BLaER1 (cell line): ENCODE measurements at regions not wholly inside any gene's neighbourhood (a gene's known extent, or its start where the extent isn't known, plus 50 kb on each side); places are given as distances from the start of the nearest gene placed in this dataset.

Experiments used
- H3K27ac ChIP-seq: shearing (Covaris generic); formaldehyde crosslinking; 2 replicates; pipeline ENCODE4 v1.8.1; 2022
- H3K27me3 ChIP-seq: shearing (Covaris generic); formaldehyde crosslinking; 2 replicates; pipeline ENCODE4 v1.8.1; 2022
- H3K36me3 ChIP-seq: shearing (Covaris generic); formaldehyde crosslinking; 2 replicates; pipeline ENCODE4 v1.8.1; 2022
- H3K4me1 ChIP-seq: shearing (Covaris generic); formaldehyde crosslinking; 2 replicates; pipeline ENCODE4 v1.8.1; 2022
- H3K4me2 ChIP-seq: shearing (Covaris generic); formaldehyde crosslinking; 2 replicates; pipeline ENCODE4 v1.8.1; 2022
- H3K4me3 ChIP-seq: shearing (Covaris generic); formaldehyde crosslinking; 2 replicates; pipeline ENCODE4 v1.8.1; 2022
- H3K9ac ChIP-seq: shearing (Covaris generic); formaldehyde crosslinking; 2 replicates; pipeline ENCODE4 v1.8.1; 2022
- H3K9me3 ChIP-seq: shearing (Covaris generic); formaldehyde crosslinking; 2 replicates; pipeline ENCODE4 v1.8.1; 2022
- H4K20me1 ChIP-seq: shearing (Covaris generic); formaldehyde crosslinking; 2 replicates; pipeline ENCODE4 v1.8.1; 2022
- Cebpa-rat ChIP-seq: shearing (Covaris generic); IDR thresholded peaks from 2 replicates; pipeline ENCODE4 v1.8.1; 2022

DNA sequence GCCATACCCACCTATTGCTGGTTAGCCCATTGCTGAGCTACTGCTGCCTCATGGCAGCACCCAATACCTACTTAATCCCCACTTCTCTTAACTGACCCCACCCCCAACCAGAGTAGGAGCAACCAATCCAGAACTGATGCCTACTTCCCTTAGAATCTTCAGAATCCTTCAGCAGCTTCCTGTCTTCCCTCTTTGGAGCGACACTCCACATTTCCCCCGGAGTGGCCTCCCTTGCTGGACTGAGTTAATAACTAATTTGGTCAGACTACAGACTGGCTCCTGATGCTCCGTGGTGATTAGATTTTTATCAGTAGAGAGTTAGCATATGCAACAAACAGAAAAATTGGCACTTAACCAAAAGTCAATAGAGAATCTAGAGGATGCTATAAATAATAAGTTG lies 51.2 kb upstream of the UBR2 start:
- no peaks in the 10 kb centered on the region for H3K9me3 ChIP-seq
- H3K9ac ChIP-seq: no peak overlapping the region
- H3K36me3 ChIP-seq: no peaks in the 10 kb centered on the region
- H3K4me1 ChIP-seq: peaks cover 10% of the 10 kb centered on the region
- H3K4me3 ChIP-seq: no peak overlapping the region
- no peak for TF ChIP-seq Cebpa-rat
- H3K4me2 ChIP-seq: no peak overlapping the region
- no peaks in the 10 kb centered on the region for H3K27me3 ChIP-seq
- no peaks in the 10 kb centered on the region for H4K20me1 ChIP-seq
- H3K27ac ChIP-seq: no peak overlapping the region

DNA sequence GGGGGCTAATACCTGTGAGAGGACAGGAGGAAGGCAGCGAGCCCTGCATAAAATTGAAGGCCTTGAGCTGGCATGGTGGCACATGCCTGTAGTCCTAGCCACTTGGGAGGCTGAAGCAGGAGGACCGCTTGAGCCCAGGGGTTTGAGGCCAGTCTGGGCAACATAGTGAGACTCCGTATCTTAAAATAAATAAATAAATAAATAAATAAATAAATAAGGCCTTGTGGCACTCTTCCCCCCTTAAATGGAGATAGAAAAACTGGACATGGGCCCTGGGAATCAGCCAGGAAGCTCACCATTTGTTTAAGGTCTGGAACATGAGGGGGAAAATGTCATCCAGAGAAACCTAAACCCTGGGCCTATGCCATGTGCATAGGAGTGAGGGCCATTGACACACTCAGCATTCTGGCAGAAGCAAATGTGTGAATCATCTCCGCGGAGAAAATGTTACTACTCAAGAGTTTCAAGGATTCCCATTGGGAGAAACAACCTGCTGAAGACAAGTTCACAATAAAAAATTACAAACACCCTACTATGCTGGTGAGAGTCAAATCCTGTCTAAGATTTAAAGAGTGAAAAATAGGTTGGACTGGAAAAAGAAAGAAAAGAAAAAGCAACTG lies 51.9 kb upstream of the UBR2 start:
- no peaks in the 10 kb centered on the region for H3K36me3 ChIP-seq
- peaks cover 16% of the 10 kb centered on the region for H3K4me1 ChIP-seq

DNA sequence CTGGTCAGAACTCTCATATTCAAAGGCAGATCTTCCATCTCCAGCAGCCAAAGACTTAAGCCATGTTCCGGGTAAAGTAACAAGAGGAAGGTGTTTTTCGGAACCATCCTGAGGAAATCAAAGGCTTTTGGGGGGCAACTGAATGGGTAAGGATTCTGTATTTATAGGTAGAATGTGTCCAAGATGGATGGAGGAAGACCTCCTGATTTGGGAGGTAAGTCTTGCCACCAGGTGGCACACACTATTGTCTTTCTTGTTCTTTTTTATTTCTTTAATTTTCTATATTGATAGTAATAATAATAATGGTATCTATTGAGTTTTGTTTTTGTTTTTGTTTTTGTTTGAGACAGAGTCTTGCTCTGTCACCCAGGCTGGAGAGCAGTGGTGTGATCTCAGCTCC lies 53.0 kb upstream of the UBR2 start:
- no peak overlapping the region for H3K27ac ChIP-seq
- TF ChIP-seq Cebpa-rat: no peak
- no peak overlapping the region for H3K9ac ChIP-seq
- H3K4me1 ChIP-seq: peaks cover 27% of the 10 kb centered on the region
- no peaks in the 10 kb centered on the region for H3K27me3 ChIP-seq
- H3K9me3 ChIP-seq: no peaks in the 10 kb centered on the region
- H3K4me2 ChIP-seq: no peak overlapping the region
- H3K4me3 ChIP-seq: no peak overlapping the region
- no peaks in the 10 kb centered on the region for H4K20me1 ChIP-seq
- no peaks in the 10 kb centered on the region for H3K36me3 ChIP-seq

More for the DNA sequence above, 51.9 kb upstream of the UBR2 start:
- Histone ChIP-seq H4K20me1 (no peaks in the 10 kb centered on the region), H3K27me3 (no peaks in the 10 kb centered on the region), H3K4me3 (no peak overlapping the region), H3K4me2 (no peak overlapping the region), H3K27ac (no peak overlapping the region), H3K9me3 (no peaks in the 10 kb centered on the region), H3K9ac (no peak overlapping the region)
- TF ChIP-seq Cebpa-rat: no peak

DNA sequence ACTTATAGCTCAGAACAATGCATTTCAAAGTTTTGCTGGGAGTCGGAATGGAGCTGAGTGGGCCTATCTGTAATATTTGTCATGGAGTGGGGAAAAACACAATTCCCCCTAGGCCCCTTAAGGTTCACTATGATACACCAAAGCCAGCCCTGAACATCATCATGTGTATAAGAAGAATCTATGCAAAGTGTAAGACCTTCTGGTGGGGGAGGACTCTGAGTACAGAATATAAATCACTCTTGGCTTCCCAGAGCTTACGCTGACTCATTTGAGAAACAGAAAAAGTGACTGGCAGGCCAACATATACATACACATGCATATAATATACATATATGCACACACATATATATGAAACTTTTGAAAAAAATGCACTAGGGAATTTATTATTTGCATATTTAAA lies 54.1 kb upstream of the UBR2 start:
- Histone ChIP-seq H4K20me1 (no peaks in the 10 kb centered on the region), H3K4me1 (peaks cover 27% of the 10 kb centered on the region), H3K27ac (no peak overlapping the region), H3K27me3 (no peaks in the 10 kb centered on the region), H3K4me2 (no peak overlapping the region), H3K9me3 (no peaks in the 10 kb centered on the region), H3K9ac (no peak overlapping the region), H3K4me3 (no peak overlapping the region), H3K36me3 (no peaks in the 10 kb centered on the region)
- no peak for TF ChIP-seq Cebpa-rat

DNA sequence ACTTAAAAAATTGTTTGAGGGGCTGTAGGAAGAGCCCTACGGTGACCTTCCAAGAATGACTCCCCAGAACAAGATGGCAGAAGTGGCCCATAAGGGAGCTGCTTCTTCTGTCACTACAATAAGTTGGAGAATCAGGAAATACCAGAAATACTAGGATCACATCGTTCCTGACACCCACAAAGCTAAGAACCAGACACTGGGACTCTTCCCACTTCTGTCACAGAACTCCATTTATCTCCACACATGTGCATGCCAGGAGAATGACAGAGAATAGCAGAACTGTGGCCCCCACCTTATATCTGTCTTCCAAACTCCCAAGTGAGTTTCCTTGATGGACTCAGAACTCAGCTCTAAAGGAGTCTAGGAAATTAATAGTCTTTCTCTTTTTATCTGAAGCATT lies 54.6 kb upstream of the UBR2 start:
- H3K4me2 ChIP-seq: no peak overlapping the region
- H4K20me1 ChIP-seq: no peaks in the 10 kb centered on the region
- no peaks in the 10 kb centered on the region for H3K27me3 ChIP-seq
- peaks cover 27% of the 10 kb centered on the region for H3K4me1 ChIP-seq
- H3K4me3 ChIP-seq: no peak overlapping the region
- H3K36me3 ChIP-seq: no peaks in the 10 kb centered on the region
- no peak overlapping the region for H3K9ac ChIP-seq
- no peak for TF ChIP-seq Cebpa-rat
- H3K27ac ChIP-seq: no peak overlapping the region
- H3K9me3 ChIP-seq: no peaks in the 10 kb centered on the region

DNA sequence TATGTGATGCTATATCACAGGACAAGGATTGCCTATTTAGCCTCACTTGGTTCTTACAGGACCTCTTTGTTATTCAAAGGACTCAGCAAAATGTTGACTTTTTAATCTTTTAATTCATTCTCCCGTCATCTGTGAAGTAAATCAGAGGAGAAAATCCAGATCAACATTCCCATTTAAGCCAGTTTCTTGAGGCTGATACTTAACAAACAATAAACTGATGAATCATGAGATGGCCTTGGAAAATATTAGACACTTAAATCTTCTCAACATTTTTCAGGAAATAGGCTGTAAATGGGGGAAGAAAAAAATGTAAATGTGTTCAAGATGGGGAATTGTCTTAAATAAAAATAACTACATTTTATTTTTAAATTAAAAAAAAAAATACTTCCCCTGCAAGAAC lies 55.9 kb upstream of the UBR2 start:
- H3K27ac ChIP-seq: no peak overlapping the region
- no peaks in the 10 kb centered on the region for H3K36me3 ChIP-seq
- peaks cover 27% of the 10 kb centered on the region for H3K4me1 ChIP-seq
- H4K20me1 ChIP-seq: no peaks in the 10 kb centered on the region
- no peaks in the 10 kb centered on the region for H3K27me3 ChIP-seq
- H3K4me3 ChIP-seq: no peak overlapping the region
- H3K4me2 ChIP-seq: peak overlapping the region; percentile 68
- no peaks in the 10 kb centered on the region; the same call in 1 of the 2 replicates for H3K9me3 ChIP-seq
- no peak overlapping the region for H3K9ac ChIP-seq
- TF ChIP-seq Cebpa-rat: no peak

DNA sequence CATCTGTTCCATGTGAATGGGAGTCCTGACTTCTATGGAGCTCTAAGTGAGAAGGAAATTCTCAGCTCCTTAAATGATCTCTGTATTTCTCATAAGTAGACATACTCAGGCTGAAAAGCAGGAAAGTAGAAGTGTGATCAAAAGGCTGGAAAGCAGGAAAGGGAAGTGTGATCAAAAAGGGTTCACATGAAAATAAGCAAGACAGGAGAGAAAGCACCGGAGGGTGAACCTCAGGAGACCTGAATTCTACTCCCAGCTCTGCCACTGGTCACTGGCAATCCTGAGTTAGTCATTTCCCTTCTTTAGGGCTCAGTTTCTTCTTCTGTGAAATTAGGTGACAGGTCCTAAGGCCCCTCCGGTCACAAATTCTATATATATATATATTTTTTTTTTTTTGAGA lies 55.5 kb upstream of the TRERF1 start:
- H3K4me3 ChIP-seq: no peak overlapping the region
- H3K36me3 ChIP-seq: no peaks in the 10 kb centered on the region
- H3K4me1 ChIP-seq: peaks cover 27% of the 10 kb centered on the region
- H3K9ac ChIP-seq: peak overlapping the region; percentile 6; the same call in 1 of the 2 replicates
- H3K27me3 ChIP-seq: no peaks in the 10 kb centered on the region
- no peaks in the 10 kb centered on the region for H4K20me1 ChIP-seq
- TF ChIP-seq Cebpa-rat: no peak
- H3K27ac ChIP-seq: peak overlapping the region; percentile 58
- peak overlapping the region; percentile 68 for H3K4me2 ChIP-seq
- H3K9me3 ChIP-seq: no peaks in the 10 kb centered on the region; the same call in 1 of the 2 replicates

DNA sequence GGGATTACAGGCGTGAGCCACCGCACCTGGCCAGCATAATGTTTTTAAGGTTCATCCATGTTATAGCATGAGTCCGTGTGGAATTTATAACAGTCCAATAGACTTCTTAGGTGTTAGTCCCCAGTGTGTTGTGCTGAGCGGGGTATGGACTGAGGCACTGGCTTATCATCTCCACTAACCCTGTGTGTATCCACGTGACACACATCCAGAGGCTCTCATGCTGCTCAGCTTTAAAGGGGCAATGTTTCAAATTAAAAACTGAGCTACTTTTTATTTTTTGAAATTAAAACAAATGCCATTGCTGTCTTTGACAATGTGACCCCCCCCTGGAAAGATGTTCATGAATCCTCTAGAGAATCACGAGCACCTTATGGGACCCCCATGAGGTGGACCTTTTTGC lies 54.3 kb upstream of the TRERF1 start:
- peaks cover 9% of the 10 kb centered on the region; the same call in 1 of the 2 replicates for H3K9me3 ChIP-seq
- TF ChIP-seq Cebpa-rat: no peak
- H3K4me3 ChIP-seq: no peak overlapping the region
- no peaks in the 10 kb centered on the region for H3K36me3 ChIP-seq
- H3K9ac ChIP-seq: no peak overlapping the region
- H3K4me2 ChIP-seq: peak overlapping the region; percentile 68; the same call in 1 of the 2 replicates
- H4K20me1 ChIP-seq: no peaks in the 10 kb centered on the region
- H3K27me3 ChIP-seq: no peaks in the 10 kb centered on the region
- no peak overlapping the region for H3K27ac ChIP-seq
- H3K4me1 ChIP-seq: peaks cover 27% of the 10 kb centered on the region

DNA sequence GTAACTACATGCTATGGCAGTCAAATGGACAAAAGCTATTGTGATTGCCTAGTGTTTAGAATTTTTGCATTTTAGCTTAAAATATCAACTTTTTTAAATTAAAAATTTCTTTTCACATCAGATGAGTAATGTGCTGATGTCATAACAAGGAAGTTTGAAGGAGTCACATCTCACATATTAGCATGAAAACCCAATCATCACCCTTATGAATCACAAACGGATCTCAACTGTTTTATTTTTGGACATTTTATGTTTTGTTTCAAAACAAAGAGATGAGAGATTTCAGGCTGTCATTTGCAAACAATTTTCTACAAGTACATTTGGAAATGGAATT lies 53.6 kb upstream of the TRERF1 start:
- TF ChIP-seq Cebpa-rat: no peak
- Histone ChIP-seq H3K27me3 (no peaks in the 10 kb centered on the region), H3K4me2 (no peak overlapping the region), H3K36me3 (no peaks in the 10 kb centered on the region), H3K9ac (no peak overlapping the region), H4K20me1 (no peaks in the 10 kb centered on the region), H3K9me3 (peaks cover 9% of the 10 kb centered on the region; the same call in 1 of the 2 replicates), H3K27ac (no peak overlapping the region), H3K4me3 (no peak overlapping the region), H3K4me1 (peaks cover 27% of the 10 kb centered on the region)

DNA sequence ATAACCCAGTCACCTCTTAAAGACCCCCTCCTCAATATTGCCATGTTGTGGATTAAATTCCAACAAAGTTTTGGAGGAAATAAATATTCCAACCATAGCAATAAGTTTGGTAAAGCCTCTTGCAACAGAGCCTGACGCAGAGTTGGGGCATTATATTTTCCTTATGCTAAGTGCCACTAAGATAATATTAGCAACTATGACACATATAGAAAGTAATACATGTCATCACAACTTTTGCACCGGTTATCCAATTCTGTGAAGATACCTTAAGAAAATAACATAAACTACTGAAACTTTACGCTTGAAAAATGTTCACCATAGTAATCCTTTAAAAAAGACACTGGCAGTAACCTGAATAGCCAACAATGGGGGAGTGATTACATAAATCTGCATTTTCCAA lies 52.2 kb upstream of the TRERF1 start:
- TF ChIP-seq Cebpa-rat: no peak
- H3K4me3 ChIP-seq: no peak overlapping the region
- H3K27me3 ChIP-seq: no peaks in the 10 kb centered on the region
- no peak overlapping the region for H3K27ac ChIP-seq
- H4K20me1 ChIP-seq: no peaks in the 10 kb centered on the region
- no peaks in the 10 kb centered on the region for H3K36me3 ChIP-seq
- H3K4me2 ChIP-seq: no peak overlapping the region
- H3K9me3 ChIP-seq: peaks cover 9% of the 10 kb centered on the region; the same call in 1 of the 2 replicates
- peaks cover 27% of the 10 kb centered on the region for H3K4me1 ChIP-seq
- H3K9ac ChIP-seq: no peak overlapping the region

DNA sequence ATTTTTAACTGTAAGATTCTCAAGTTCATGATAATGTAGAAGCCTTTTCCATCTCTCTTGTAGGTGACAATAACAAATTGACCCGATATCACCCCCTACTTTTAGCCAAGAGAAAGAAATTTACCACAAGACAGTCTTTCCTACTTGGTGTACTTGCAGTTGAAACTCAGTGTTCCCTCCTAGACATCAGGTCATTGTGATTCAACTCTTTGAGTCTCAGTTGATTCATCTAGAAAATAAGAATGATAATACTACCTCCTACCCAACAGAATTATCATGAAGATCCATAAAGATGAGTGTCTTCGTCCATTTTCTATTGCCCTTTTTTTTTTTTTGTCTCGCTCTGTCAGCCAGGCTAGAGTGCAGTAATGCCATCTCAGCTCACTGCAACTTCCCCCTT lies 51.3 kb upstream of the TRERF1 start:
- Histone ChIP-seq H3K4me2 (no peak overlapping the region), H3K9ac (no peak overlapping the region), H3K4me1 (peaks cover 21% of the 10 kb centered on the region), H3K27ac (no peak overlapping the region), H4K20me1 (no peaks in the 10 kb centered on the region), H3K9me3 (peaks cover 9% of the 10 kb centered on the region; the same call in 1 of the 2 replicates), H3K4me3 (no peak overlapping the region), H3K27me3 (no peaks in the 10 kb centered on the region), H3K36me3 (no peaks in the 10 kb centered on the region)
- no peak for TF ChIP-seq Cebpa-rat
